H7 (cell line): ENCODE measurements at regions not wholly inside any gene's neighbourhood (a gene's known extent, or its start where the extent isn't known, plus 50 kb on each side); places are given as distances from the start of the nearest gene placed in this dataset.
"Not testable (repeated sequence)": the region's sequence is repeated elsewhere in the genome, so short reads cannot be mapped to it uniquely, and the experiment has no call there.

Experiments
- DNase-seq: peaks from one replicate; pipeline ENCODE4 v3.0.0; 2012
- H3K27me3 ChIP-seq: 2 replicates; pipeline ENCODE4 v1.6.0; 2011; ENCODE audit warnings: mild to moderate bottlenecking, low read length; ENCODE audit not compliant: control insufficient read depth, insufficient read depth
- H3K36me3 ChIP-seq: replicated peaks from 2 replicates; pipeline ENCODE4 v1.5.1; 2011; ENCODE audit warnings: low read length; ENCODE audit not compliant: control insufficient read depth, insufficient read depth
- H3K4me3 ChIP-seq: 2 replicates; pipeline ENCODE4 v1.5.1; 2011; ENCODE audit warnings: low read depth, mild to moderate bottlenecking, control low read depth, low read length, moderate library complexity; ENCODE audit not compliant: insufficient read depth

- Histone ChIP-seq H3K27me3 (no peaks in the 10 kb centered on the region), H3K4me3 (no peak overlapping the region), H3K36me3 (no peaks in the 10 kb centered on the region)
- no peak for DNase-seq
These were observed 2268.3 kb downstream of the ARAP2 start for GRCh38 chr4:33975995-33976394.

- not testable (repeated sequence) for H3K36me3 ChIP-seq, DNase-seq, H3K4me3 ChIP-seq, H3K27me3 ChIP-seq
These were observed 2264.5 kb downstream of the ARAP2 start for GRCh38 chr4:33979781-33980180.

GRCh38 chr4:33980361-33980760 lies 2264.0 kb downstream of the ARAP2 start:
- no peak for DNase-seq
- Histone ChIP-seq H3K4me3 (no peak overlapping the region), H3K36me3 (no peaks in the 10 kb centered on the region), H3K27me3 (no peaks in the 10 kb centered on the region)

- no peak overlapping the region for H3K4me3 ChIP-seq
- no peaks in the 10 kb centered on the region for H3K27me3 ChIP-seq
- no peak for DNase-seq
- H3K36me3 ChIP-seq = no peaks in the 10 kb centered on the region
These were observed 2254.4 kb downstream of the ARAP2 start for GRCh38 chr4:33989820-33990443.

GRCh38 chr4:33996075-33996718 lies 2248.1 kb downstream of the ARAP2 start:
- Histone ChIP-seq H3K27me3 (no peaks in the 10 kb centered on the region), H3K4me3 (no peak overlapping the region), H3K36me3 (no peaks in the 10 kb centered on the region)
- DNase-seq = no peak

GRCh38 chr4:33998291-33998690 lies 2246.0 kb downstream of the ARAP2 start:
- DNase-seq = no peak
- no peaks in the 10 kb centered on the region for H3K36me3 ChIP-seq
- no peaks in the 10 kb centered on the region for H3K27me3 ChIP-seq
- H3K4me3 ChIP-seq = no peak overlapping the region

- Histone ChIP-seq H3K4me3 (no peak overlapping the region), H3K27me3 (no peaks in the 10 kb centered on the region), H3K36me3 (no peaks in the 10 kb centered on the region)
- DNase-seq = no peak
These were observed 2244.0 kb downstream of the ARAP2 start for GRCh38 chr4:34000356-34000755.

GRCh38 chr4:34006540-34006939 lies 2237.8 kb downstream of the ARAP2 start:
- not testable (repeated sequence) for H3K36me3 ChIP-seq, H3K4me3 ChIP-seq, DNase-seq, H3K27me3 ChIP-seq

- no peak overlapping the region for H3K4me3 ChIP-seq
- H3K27me3 ChIP-seq = no peaks in the 10 kb centered on the region
- H3K36me3 ChIP-seq = no peaks in the 10 kb centered on the region
- DNase-seq = no peak
These were observed 2234.4 kb downstream of the ARAP2 start for GRCh38 chr4:34009951-34010350.

- no peak overlapping the region for H3K4me3 ChIP-seq
- H3K36me3 ChIP-seq = no peaks in the 10 kb centered on the region
- DNase-seq = no peak
- H3K27me3 ChIP-seq = no peaks in the 10 kb centered on the region
These were observed 2233.4 kb downstream of the ARAP2 start for GRCh38 chr4:34010751-34011519.

- H3K36me3 ChIP-seq = no peaks in the 10 kb centered on the region
- H3K27me3 ChIP-seq = no peaks in the 10 kb centered on the region
- no peak overlapping the region for H3K4me3 ChIP-seq
- no peak for DNase-seq
These were observed 2209.1 kb downstream of the ARAP2 start for GRCh38 chr4:34035225-34035624.

GRCh38 chr4:34037280-34037679 lies 2207.0 kb downstream of the ARAP2 start:
- no peak for DNase-seq
- Histone ChIP-seq H3K36me3 (no peaks in the 10 kb centered on the region), H3K27me3 (no peaks in the 10 kb centered on the region), H3K4me3 (no peak overlapping the region)

GRCh38 chr4:34039766-34040165 lies 2204.5 kb downstream of the ARAP2 start:
- Histone ChIP-seq H3K36me3 (no peaks in the 10 kb centered on the region), H3K27me3 (no peaks in the 10 kb centered on the region), H3K4me3 (no peak overlapping the region)
- no peak for DNase-seq

GRCh38 chr4:34043131-34043530 lies 2201.2 kb downstream of the ARAP2 start:
- DNase-seq = no peak
- Histone ChIP-seq H3K4me3 (no peak overlapping the region), H3K36me3 (no peaks in the 10 kb centered on the region), H3K27me3 (no peaks in the 10 kb centered on the region)

- H3K4me3 ChIP-seq = no peak overlapping the region
- H3K27me3 ChIP-seq = no peaks in the 10 kb centered on the region
- no peaks in the 10 kb centered on the region for H3K36me3 ChIP-seq
- DNase-seq = no peak
These were observed 2197.7 kb downstream of the ARAP2 start for GRCh38 chr4:34046580-34046979.
